NCI-H1417 (cell line): ENCODE measurements at regions not wholly inside any gene's neighbourhood (a gene's known extent, or its start where the extent isn't known, plus 50 kb on each side); places are given as distances from the start of the nearest gene placed in this dataset.
A peak's percentile ranks its signal among the peaks of the same experiment; 100 is the strongest.
"Not testable (repeated sequence)": the region's sequence is repeated elsewhere in the genome, so short reads cannot be mapped to it uniquely, and the experiment has no call there.

Experiments
- DNase-seq, 3 experiments: peaks; one replicate each; lab custom pipeline; 2025; lab: John Stamatoyannopoulos, UW

DNA sequence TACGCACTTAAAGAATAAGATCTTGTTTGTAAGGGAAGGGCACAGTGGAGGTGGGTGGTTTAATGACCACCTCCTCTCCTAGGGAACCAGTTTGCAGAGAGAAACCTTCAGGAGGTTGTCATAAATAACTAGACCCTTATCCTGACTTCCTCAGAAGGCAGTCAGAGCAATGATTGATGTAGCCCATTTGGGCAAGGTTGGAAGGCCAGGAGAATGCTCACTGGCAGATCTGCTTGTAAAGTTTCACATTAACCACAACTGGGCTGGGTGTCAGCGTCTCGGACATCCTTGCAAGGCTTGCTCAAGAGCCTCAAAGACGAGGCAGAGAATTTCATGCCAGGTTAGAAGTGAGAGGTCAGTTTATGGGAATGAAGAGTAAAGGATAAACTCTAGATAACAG, 87.6 kb upstream of the TRABD2B start:
- no peak for DNase-seq

DNA sequence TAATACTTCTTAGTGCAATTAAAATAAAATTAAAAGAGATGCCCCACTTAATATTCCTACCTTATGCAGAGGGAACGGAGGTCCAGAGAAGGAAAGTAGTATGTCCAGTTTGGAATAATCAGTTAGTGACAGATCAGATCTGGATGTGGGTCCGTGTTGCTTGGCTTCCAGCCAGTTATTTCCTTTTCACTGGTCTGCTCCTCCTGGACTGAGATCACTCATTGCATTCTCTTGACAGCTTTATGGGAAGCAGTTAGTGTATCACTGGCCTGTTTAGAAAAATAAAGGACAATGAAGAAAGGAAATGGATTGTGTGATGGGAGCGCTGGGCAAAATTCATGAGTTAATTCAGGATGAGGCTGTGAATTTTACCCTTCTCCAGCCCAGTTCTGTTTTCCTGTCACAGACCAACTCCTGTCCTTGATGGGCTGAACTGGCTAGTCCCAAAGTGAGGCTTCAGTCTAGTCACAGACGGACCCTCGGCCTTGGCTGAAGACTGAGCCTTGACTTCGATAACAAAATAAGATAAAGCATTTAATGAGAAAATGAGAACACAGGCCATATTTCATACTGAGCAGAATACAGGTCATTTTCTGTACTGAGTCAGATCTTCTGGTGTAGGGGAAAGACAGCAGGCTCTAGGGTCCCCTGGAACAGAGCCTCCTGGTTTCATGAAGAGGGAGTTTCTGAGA, 85.2 kb upstream of the TRABD2B start:
- peak; percentile 3 to 79 (median 22) for DNase-seq

DNA sequence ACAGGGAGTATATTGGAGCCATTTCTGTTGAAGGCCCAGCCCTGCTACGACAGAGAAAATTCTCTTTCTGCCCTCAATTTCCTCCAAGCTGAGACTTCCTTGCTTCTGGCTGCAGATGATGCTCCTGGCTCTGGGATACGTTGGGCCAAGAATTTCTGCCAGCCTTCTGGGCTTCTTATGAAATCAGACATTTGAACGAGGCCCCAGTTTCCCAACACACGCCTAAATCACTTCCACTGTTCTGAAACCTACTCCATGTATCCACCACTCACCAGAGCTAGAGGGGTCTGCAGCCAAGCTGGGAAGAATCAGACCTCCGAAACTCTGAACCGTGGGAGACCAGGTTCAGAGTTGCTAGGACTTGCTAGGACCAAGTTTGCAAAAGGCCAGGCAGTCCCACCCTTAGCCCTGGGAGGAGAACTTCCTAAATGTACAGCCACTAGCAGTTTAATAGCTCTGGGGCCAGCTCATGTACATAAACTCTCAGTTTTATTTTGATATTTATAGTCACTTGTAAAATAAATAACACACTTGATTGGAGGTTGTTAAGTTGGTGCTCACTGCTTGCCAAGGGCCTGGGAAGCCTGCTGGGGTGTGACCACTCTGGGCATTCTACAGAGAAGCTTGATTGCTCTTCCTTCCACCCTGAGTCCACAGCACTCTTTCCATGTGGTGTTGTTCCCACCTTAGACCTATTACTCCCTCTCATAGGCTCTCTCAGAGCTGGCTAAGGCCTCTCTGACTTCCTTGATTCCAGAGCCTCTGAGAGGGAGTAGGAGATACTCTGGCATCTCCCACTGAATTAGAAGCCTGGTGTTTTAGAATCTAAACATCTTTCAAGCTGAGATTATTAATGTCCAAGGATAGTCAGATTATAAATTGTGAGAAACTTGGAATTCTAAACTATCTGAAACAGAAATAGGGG, 83.4 kb upstream of the TRABD2B start:
- DNase-seq, result no peak

DNA sequence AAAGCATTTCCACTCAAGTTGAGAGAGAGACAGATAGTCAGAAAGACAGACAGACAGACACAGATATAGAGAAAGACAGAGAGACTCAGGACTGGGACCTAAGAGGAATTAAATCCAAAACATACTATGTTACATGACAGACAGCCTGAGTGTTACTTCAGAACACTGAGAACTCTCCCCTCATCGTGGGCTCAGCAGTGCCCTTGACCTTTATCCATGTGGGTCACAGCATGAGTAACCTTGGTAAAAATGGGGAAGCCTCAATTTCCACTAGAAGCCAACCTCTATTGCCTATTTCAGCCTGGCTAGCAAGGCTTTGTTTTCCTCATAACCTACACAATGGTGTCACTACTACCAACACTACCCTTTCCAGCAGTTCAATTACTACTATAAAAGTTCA, 81.9 kb upstream of the TRABD2B start:
- DNase-seq, result no peak

DNA sequence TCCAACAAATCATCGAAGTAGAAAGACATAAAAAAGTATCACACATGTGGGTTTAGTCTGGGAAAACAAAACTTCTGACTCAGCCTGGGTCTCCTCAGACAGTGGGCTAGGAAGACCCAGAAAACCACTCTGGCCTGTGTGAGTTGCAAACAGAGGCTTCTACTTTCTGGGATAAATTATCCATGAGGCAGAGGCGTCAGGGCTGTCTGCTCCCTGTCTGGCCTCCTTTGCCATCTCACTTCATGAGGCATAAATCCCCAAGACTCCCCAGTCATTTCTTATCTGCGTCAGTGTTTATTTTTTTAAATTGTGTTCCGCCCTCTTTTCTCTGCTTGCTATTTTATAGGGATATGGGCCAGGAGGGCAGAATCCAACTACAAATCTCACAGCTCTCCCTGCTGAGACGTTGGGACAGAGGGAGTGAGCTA, 80.6 kb upstream of the TRABD2B start:
- no peak for DNase-seq

DNA sequence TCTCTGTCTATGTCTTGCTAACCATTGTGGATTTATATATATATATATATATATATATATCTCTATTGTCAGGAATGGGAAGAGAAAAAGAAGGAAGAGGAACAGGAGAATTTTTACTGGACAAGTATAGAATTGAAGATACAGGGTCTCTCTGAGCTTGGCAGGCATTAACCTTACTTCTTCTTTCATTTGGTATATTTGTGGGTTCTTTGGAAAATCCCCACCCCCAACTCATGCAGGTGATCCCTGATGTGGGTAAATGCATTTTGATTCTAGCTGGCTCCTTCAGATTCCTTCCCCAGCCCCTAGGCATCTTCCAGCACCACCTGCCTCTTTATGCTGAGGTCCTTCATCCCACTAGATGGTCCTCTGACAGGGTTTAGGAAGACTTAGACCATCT, 78.8 kb upstream of the TRABD2B start:
- no peak for DNase-seq

DNA sequence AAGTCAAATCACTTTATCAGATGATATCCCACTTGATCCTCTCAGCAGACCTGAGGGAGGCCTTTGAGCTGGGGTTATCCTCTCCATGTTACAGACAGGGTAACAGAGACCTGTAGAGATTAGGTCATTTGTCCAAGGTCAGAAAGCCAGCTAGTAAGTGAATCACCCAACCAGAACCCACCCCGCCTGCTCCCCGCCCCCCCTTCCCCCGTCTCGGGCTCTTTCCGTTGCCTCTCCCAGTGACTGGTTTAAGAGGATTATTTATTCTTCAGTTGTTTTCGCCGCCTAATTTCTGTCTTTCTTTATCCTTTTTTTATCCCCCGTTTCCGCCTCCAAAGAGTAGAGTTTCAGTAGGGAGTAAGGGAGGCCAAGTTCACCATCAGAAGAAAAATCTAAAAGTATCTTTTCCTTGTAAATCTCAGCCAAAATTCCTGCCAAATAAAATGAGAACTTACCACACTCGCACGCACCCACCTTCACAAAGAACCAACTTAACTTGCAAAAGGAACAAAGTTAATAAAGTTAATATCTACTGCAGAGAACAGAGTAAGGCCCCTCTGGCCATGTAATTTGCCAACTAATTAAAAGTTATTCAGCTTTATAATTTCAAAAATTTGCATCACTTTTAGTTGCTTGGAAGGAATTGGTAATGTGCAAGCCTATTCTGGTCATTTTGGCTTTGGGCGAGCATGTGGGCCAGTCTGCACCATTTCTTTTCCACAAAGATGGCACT, 76.8 kb upstream of the TRABD2B start:
- no peak for DNase-seq

DNA sequence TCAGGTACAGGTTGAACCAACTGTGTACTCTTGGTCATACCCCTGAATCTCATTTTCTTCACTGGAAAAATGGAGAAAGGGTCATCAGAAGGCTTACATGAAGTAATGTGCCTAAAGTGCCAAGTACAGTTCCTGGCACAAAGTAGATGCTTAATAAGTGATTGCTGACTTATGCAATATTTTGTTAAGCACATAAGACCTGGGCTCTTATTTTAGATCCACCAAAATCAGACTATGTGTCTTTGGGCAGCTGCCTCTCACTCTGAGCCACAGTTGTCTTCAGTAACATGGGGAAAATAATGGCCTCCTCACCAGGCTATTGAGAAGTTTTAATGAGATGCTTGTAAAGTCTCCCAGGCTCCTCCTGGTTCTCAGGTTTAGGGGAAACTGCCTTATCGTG, 74.3 kb upstream of the TRABD2B start:
- DNase-seq, result no peak

DNA sequence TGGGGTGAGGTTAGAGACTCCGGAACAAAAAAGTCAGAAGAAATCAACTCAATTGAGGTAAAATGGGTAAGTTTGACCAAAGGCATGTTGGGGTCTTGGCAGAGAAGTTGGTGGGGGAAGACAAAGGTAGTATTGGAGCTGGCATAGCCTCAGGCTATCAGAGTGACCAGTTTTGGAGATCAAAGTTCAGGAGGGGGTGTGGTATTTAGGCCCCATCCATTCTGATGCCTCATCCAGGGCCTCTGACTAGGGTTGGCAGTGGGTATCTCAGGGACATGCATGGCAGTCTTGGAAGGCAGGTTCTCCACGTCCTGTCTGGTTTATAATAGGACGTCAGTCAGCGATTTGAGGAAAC, 73.2 kb upstream of the TRABD2B start:
- no peak for DNase-seq

DNA sequence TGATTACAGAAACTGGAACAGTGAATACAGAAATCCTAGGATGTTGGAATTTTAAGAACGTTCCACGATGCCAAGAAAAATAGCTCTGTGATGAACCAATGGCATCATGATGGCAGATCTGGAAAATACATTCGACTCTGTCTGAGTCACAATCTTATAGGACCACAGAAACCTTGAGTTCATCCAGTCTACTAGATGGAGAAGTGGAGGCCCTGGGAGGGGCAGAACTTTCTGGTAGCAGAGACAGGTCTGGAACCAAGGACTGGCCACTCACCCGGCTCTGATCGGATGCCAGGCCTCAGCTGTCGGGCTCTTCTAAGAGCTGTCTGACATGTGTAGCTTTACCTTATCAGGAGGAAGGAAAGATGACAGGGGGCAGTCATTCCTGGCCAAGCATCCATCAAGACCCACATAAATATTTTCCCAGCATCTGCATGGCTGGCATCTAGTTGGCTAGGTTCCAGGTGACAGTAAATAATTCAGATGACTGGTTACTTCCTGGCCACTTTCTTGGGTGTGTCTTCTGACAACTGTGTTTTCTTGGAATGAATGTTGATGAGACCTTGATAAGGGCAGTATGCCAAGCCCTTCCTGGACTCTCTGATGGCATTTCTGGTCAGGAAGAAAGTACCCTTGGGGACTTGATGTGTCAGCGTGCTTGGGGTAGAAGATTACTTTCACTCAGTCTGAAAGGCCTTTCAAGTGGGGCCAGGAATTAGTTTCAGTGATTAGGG, 72.6 kb upstream of the TRABD2B start:
- DNase-seq, result no peak

DNA sequence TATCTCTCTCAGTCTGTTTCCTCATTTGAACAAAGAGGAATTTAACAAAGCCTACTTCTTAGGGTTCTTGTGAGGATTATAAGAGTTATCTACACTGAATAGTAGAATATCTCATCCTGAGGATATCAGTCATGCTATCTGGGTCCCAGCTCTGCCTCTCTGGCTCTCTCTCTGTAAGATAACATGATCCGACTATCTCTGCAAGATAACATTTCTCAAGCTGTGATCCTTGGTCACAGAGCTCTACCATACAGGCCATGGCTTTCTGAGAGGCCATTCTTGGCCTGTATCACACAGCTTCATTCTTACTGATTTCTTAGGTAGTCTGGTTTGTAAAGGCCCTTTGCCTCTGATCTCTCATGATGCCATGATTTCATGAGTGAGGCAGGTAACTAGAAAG, 71.0 kb upstream of the TRABD2B start:
- DNase-seq, result no peak

DNA sequence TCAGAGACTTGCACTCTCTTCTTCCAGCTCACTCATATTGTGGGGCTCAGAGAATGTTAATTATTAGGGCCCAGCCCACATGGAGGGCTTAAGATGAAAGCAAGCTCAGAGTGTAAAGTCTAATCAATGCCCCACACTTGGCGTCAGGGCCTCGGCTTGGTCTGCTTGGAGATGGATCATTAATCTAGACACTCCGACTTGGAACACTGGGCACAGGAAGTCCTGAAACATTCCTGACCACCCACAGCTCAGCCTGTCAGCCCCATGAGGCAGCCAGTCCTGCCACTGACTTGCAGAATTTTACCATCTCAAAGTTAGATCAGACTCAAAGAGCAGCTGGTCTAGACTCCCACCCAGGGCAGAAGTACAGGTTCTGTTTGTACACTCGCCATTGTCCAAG, 69.8 kb upstream of the TRABD2B start:
- peak in 1 of 3 experiments; percentile 9 for DNase-seq

DNA sequence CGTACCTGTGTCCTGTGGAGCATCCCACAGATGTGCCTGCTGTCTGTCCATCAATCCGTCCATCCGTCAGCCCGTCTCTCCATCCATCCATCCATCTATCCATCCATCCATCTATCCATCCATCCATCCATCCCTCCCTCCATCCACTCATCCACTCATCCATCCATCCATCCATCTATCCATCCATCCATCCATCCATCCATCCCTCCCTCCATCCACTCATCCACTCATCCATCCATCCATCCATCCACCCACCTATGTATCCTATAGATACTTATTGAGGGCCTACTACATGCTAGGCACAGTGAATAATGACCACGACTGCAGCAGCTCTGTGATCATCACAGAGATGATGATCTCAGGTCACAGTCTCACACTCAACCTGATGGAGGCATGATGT, 67.5 kb upstream of the TRABD2B start:
- not testable (repeated sequence) for DNase-seq

DNA sequence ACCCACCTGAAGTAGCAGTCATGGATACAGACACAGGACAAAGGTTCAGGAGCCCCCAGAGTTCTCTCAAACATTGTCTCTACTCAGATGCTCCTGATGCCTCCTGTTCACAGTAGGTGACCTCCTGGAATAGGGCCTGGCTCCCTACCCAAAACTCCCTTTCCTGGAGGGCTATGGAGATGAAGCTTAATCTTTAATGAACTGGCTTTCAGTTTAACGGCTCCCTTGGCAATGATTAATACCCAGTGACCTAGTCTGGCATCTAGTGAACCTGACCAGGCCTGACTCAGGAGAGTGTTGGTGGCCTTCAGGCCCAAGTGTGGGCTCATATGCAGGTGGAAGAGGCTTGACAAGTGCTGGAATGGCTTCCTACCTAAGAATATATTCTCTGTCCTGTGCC, 65.2 kb upstream of the TRABD2B start:
- DNase-seq, result no peak

DNA sequence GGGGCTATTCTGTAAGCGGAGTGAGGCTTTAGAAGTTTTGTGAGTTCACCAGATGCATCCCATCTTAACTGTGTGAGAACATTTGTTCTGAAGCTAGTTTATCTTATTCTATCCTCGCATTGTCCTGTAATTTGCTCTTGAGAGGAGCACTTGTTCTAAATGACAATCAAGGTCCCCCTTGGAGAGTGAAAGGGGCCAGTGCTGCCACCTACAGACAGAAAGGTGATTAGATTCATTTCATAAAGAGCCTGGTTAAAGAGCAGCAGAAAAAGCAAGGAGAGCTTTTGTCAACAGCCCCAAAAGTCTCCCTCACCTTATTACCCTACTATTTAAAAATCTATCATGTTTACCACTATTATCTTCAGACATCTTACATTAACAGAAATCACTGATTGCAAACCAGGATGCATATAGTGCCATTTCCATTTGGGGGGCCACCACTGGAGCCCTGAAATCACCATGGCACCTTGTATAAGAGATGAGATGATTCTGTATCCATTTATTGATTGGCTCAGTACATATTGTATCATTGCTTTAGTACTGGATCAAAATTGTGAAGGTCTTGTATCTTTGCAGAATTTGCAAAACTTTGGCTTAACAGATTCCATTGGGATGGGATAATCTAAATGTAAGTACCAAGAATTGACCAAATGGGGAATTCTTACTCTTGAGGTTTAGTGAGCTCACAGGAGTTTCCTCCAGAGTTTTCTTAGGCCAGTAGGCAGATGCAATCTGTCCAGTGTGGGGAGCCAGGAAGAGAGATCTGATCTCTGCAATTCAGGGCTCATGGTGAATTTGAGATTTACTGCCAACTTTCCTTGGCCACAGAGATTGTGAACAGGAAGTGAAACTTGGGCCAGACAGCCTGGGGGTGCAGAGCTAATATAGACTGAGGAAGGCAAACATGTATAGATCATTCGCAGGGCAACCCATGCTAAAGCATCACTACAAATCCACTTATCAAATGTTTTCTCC, 64.3 kb upstream of the TRABD2B start:
- DNase-seq, result peak; percentile 65 to 89 (median 78)

DNA sequence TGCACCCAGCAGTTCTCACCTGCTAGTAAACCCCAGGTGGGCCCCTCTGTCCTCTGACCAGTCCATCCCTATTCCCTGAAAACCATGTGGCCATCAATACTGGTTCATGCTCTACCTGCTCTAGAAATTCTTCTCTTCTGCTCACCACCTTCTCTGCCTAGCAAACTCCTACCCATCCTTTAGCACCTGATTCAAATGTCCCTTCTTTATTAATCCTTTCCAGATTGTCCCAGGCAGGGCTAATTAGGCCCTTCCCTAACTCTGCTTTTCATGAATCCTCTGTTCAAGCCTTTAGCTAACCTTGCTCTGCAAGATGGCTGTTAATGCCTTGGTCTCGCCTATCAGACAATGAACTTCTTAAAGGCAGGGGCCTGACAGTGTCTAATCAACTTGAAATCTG, 62.1 kb upstream of the TRABD2B start:
- DNase-seq, result no peak

DNA sequence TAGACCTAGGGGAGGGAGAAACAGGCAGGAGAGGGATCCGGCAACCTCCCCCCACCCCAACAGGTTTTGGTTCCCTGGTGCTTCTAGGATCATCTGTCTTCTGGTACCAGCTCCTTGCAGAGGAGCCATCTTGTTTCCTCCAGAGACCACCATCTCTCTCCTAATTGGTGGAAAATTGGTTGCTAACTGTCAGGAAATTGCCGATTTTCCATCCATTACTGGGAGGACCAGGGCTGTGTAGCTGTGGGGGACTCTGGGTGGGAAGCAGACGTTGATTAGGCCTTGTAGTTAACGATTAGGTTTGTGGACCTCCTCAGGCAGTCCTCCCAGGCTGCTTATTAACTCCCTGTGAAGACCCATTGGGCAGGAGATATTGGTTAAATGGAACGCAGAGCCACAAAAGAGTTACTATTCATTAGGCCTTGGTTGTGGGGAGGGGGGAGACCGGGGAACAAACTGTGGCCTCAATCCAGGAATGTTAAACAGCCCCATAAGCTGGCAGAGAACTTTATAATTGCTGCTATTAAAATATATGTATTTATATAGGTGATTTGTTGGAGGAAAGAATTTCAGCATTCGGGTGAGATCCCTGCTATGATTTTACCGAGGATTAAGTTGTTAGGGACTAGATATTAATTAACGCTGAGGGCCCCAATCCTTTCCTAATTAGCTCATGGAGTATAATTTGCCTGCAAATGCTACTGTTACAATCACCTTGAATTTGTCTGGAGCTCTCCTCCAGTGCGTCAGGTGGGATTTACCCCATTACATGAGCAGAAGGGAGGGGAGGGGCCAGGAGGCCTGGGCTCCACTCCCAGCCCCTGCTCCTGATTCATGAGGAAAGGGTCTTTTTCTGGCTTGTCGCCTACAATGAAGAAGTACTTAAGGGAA, 61.2 kb upstream of the TRABD2B start:
- peak in 1 of 3 experiments; percentile 5 for DNase-seq

DNA sequence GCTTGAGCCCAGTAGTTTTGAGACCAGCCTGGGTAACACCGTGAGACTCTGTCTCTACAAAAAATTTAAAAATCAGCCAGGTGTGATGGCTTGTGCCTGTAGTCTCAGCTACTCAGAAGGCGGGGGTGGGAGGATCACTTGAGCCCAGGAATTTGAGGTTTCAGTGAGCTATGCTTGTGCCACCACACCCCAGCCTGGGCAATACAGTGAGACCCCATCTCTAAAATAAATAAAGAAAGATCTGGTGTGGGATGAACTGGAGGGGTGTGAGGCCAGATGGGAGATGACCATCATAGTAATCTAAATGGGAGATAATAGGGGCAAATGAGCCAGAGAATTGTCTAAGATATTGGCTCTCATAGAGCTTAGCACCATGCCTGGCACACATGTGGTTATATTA, 60.1 kb upstream of the TRABD2B start:
- no peak for DNase-seq

DNA sequence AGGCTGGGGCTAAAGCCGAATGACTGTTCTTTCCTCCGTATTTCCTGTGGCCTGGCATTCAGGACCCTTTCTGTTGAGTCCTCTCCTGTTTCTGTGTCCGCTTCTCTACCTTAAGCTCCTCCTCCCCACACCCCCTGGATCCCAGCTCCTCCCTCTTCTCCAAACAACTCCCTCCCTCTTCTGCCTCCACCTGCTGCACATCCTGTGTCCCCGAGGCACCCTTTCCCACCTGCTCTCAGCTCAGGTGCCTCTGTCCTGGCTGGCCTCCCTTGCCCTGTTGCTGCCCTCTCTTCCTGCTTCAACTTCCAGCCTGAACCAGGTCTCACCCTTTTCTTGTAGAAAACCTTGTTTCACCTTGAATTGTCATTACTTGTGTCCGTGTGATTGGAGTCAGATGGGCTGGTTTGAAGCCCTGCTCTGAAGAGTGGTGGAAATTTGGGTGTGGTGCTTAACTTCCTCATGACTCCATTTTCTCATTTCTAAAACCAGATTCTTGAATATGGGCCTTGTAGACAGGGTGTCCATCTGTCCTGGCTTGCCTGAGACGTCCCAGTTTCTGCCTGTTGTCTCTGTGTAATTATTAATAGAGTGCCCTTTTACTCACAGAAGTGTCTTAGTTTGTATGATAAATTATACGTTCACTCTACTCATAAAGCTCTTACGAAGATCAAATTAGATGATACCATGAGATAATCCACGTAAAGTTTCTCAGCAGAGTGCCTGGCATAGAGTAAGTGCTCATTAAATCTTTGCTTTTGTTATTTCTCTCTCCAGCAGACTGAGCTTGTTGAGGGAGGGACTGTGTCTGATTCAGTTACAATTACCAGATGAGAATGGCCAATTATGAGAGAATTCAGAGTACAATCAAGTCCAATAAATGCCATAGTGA, 58.9 kb upstream of the TRABD2B start:
- DNase-seq, result peak; percentile 57 to 82 (median 70)
